Erythroblast (primary cell): ENCODE measurements at regions not wholly inside any gene's neighbourhood (a gene's known extent, or its start where the extent isn't known, plus 50 kb on each side); places are given as distances from the start of the nearest gene placed in this dataset.

ENCODE experiments used
- GATA1 ChIP-seq: IDR thresholded peaks from 2 replicates; pipeline ENCODE4 v1.6.1; 2011; ENCODE audit warnings: low read depth, mild to moderate bottlenecking, control low read depth, low read length, moderate library complexity
- POLR2A ChIP-seq: IDR thresholded peaks from 2 replicates; pipeline ENCODE4 v1.6.1; 2011; ENCODE audit warnings: mild to moderate bottlenecking, low read length

DNA sequence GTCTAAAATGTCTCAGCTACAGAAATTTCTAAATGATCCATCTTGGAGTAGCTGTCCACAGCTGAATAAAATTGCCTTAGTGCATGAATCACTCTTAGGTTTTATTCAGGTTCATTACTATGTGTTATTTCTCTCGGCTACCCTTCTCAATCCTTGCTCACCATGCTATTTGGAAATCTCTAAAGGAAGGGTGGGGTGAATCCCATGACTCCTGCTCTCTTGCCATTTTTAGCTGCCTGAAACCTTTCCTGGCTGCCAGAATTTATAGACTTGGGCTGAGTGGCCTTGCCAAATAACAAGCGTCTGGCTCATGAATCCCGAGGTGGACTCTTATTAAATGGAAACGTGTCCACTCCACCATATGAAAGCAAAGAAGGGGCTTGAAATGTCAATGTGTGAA, 936.1 kb upstream of the SOX9 start:
- TF ChIP-seq POLR2A (no peak), GATA1 (no peak)
